ENCODE measurements at regions not wholly inside any gene's neighbourhood (a gene's known extent, or its start where the extent isn't known, plus 50 kb on each side); places are given as distances from the start of the nearest gene placed in this dataset.
"Not testable (repeated sequence)": the region's sequence is repeated elsewhere in the genome, so short reads cannot be mapped to it uniquely, and the experiment has no call there.

DNA sequence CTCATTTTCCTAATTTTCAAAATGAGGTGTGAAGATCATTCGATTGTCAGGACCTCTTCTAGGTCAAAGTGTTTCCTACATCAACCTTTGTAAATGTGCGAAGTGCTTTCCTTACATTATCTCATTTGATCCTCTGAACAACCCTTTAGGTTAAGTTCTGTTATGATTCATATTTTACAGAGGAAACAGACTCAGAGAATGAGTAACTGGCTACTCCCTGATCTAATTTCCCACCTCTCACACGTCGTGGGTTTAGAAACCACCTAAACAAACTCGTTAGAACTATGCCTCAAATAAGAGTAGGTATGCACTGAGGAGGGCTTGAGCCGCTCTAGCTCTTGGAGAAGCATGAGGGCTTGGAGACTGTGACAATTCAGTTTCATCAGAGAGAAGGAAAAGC, 148.6 kb downstream of the CD47 start:
- peak; percentile 2 for DNase-seq

- peak; percentile 20 for DNase-seq
These were observed 151.0 kb downstream of the CD47 start for GRCh38 chr3:107939691-107940442.

DNA sequence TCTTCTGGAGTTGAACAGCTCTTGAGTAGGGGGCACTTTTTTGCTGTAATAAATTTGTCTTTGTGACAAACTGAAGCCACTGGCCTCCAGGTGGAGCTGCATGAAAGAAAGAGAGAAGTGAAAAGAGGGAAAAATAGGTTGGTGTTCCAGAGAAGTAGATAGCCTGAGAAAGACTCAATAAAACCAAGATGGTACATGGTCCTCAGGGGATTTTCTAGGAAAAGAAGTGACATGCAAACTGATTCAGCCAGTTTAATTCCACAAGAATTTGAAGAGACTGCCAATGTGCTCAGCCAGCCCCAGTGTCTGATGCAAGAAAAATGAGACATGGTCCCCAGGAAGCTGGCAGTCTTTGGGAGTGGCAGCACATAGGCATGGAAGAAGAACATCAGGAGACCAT, 152.7 kb downstream of the CD47 start:
- peak; percentile 58 for DNase-seq

- no peak for DNase-seq
These were observed 156.0 kb downstream of the CD47 start for GRCh38 chr3:107934808-107935207.

- DNase-seq: no peak
These were observed 157.4 kb downstream of the CD47 start for GRCh38 chr3:107933450-107933849.

DNA sequence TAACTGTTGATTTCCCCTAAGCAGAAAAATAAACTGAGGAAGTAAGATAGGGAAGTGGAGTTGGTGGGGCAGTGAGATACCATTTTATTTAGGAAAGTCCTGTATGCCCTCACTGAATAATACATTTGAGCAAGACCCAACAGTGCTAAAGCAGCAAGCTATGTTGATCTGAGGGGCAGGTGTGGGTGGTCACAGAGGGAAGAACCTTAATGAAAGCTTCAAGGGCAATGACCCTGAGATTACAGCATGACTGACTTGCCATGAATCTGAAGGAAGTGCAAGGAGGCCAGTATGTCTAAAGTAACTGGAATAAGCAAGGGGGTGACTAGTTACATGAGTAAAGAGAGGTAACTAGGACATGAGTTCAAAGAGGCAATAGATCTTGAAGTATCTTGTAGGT, 159.5 kb downstream of the CD47 start:
- no peak for DNase-seq

GRCh38 chr3:107929088-107929487, 161.7 kb downstream of the CD47 start:
- DNase-seq: no peak

DNA sequence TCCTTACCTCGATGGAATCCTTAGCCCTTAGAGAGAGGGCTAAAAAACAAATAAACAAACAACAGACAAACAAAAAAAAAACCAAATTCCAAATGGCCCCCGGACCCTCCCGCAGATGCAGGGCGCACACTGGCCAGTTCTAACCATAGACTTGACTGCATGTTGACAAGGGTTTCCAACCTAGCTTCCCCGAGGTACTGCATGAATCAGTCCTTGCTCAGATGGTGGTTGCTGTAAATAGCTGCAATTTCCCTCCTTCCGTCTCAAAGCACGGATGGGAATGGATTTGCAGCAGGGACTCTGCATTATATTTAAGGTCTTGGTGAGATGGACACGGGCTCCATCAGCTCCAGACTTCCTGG, 162.8 kb downstream of the CD47 start:
- DNase-seq: peak; percentile 61

GRCh38 chr3:107927361-107928083, 163.3 kb downstream of the CD47 start:
- DNase-seq: peak; percentile 84

DNA sequence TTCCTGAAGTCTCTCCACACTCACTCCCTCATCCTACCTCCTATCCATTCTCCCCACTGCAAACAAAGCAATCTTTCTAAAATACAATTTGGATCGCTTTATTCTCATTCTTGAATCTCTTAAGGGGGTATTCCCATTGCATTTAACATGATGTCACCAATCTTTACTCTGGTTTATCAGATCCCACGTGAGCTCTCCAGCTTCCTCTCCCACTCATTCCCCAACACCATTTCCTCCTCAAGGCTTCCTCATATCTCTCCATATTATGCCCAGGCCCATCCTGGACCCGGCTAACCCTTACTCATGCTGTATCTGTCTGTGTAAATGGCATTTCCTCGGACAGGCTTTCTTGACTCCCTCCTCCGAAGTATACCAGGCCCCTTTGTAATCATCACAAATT, 165.0 kb downstream of the CD47 start:
- no peak for DNase-seq

DNA sequence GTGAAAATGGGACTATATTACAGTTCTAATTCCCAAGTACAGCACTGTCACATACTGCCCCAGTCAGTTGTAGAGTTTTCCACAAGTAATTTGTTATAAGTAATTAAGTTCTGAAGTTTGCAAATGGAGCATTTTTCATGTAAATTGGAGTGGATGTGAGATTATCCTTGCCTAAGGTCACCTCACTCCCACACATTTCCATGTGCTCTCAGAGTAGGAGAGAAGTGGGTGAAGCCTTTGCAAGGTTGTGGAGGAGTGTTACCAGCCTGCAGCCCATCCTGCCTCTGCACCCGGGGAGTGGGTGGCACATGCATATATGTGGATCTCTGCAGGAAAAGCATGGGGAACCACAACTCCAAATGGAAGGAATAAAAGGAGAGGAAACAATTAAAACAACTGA, 169.8 kb downstream of the CD47 start:
- no peak for DNase-seq

DNA sequence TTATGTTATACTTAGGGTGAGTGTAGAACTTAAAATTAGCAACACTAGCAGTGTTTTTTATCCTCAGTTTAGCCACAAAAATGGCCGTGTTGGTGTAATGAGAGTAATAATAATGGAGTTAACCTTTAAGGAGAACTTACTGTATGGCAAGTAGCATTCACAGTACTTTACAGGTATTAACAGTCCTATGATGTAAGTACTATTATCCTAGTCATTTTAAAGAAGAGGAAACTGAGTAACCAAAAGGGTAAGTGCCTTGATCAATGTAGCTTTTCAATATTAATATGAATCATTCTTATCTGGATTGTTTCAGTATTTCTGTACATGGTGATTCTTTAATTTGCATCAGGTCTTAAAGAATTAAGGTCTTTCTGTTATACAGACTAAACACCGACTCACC, 170.3 kb downstream of the CD47 start:
- DNase-seq: no peak

DNA sequence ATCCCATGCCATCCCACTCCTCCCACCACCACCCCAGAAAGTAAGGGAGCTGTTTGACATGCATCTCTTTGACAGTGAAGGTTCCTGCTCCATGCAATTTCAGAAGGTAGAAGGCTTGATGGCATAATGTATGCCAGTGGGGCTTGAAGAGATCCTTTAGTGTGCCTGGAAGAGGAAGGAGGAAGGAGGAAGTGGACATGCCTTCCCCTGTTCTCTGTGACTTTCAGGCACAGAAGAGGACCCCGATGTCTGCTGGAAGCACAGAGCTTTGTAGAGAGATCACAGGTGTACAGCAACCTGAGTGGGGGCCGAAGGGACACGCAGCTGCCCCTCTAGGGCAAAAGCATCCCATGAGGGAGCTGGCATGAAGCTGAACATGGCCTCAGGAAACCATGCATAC, 171.6 kb downstream of the CD47 start:
- no peak for DNase-seq

GRCh38 chr3:107916171-107916570, 174.7 kb downstream of the CD47 start:
- DNase-seq: no peak

DNA sequence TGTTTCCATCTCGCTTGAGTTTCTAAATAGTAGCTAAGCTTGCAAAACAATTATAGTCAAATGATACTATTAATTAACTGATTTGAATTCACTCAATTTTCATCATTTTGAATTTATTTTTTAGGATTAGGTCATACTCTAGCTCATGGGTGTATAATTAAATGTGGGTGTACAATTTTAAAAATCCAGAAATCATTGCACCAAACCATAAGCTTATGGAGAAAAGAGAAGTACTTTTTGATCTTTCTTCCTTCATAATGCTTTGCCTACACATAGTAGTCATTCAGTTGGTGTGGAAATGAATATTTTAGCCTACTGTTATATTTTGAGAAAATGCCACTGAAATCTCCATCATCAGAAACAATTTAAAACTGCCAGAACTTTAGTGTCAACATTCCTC, 175.1 kb downstream of the CD47 start:
- DNase-seq: no peak

DNA sequence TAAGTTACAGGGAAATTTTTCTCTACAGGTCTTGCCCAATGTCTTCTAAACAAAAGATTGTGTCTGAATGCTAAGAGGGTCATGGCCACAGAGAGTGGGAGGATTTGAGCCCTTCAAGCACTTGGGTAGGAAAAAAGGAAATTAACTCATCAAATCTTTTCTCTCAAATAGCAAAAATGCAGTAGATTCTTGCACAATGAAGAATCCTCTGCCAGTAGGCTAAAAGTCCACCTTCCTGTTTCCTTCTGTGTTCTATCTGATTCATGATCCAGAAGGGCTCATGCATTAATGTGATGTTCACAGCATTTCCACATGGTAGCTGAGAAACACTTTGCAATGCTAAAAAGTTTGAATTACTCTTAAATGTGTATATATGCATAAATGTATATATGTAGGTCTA, 177.1 kb downstream of the CD47 start:
- DNase-seq: no peak

DNA sequence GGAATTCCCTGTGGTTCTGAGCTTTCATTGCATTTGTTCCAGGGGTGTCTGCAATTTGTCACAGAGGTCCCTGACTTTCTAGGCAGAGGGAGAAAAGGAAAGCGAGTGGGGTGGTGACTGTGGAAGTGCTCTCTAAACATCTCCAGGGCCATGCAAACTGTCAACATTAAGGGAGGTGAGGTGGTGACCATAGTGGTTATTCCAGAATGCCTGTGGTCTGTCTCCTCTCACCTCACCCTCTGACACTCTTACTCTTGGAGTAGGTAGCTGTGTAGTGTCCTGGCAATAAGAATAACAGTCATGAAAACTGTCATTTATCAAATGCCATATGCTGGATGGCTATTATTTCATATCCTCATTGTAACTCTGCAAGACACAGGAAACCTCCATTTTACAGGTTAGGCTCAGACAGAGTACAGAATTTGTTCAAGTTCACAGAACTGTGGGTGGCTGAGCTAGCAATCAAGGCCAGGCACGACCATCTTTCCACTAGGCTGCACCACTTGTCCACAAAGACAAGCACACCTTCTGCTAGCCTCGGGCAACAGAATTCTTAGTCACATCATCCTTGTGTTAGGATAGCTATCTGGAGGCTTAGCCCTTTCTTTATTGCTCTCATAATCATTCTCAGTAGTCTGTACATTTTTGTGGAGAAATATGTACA, 179.4 kb downstream of the CD47 start:
- peak; percentile 56 for DNase-seq

GRCh38 chr3:107910713-107911259, 180.0 kb downstream of the CD47 start:
- DNase-seq: no peak

DNA sequence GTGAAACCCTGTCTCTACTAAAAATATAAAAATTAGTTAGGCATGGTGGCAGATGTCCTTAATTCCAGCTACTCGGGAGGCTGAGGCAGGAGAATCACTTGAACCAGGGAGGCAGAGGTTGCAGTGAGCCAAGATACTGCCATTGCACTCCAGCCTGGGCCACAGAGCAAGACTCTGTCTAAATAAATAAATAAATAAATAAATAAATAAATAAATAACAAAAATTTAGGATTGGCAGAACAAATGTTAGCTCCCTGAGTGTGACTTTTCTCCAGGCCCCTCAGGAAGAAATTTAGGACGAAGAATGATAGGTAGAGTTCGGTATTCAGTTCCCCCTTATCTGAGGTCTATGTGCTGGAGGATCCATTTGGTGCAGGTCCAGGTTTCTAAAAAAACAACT, 181.2 kb downstream of the CD47 start:
- DNase-seq: not testable (repeated sequence)

GRCh38 chr3:107907996-107908395, 182.8 kb downstream of the CD47 start:
- DNase-seq: no peak

GRCh38 chr3:107904536-107905066, 186.2 kb downstream of the CD47 start:
- DNase-seq: no peak

DNA sequence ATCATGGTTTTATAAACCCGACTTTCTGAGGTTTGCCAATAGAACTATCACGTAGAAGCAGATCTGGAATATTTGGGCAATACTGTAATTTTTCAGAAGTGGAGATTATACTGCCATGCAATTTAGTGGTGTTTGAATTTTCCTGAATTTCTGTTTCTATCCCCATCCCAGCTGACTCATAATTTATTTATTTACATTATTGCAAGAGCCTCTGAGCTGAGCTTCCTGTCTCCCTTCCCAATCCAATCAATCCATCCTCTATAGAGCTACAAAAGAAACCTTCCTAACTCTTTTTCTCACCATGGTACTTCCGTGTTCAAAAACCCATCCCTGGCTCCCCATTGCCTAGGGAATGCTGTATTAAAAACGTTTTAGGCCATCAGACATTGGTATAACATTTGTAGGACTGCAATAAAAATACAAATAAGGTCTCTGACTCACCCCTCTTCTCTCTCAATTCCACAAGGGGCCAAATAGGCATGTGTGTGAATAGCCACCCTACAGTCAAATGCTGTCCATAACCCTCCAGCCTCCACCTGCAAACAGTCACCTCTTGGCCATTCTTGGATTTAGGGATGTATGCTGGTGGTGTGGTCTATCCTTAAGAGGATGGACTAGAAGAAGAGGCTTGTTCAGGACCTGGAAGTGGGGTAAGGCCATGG, 190.7 kb downstream of the CD47 start:
- no peak for DNase-seq

DNA sequence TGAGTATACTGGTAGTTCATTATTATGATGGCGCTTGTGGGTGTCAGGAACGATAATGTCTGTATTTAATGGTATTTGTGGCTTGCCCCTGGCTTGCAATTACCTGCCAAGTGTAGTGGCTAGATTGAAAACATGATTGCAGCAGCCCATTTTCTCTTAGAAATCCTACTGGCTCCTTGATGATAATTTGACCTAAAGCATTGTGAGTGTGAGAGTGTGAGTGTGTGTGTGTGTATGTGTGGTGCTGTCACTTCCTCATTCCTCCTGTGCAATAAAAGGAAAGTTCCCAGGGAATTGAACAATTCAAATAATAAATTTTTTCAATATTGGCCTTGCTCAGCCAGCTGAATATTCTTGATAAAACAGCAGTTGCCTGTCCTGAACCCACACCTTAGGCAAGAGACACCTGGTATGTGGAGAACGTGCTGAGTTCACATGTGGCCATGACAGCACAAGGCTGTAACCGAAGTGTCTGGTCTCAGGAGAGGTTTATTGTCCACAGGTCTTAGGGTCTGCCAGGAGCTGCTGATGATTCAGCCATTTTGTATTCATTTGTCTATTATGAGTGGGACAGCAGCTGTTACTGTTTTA, 193.3 kb downstream of the CD47 start:
- no peak for DNase-seq
